GM12891 (cell line): ENCODE measurements at regions not wholly inside any gene's neighbourhood (a gene's known extent, or its start where the extent isn't known, plus 50 kb on each side); places are given as distances from the start of the nearest gene placed in this dataset.

Experiments
- POLR2A ChIP-seq: IDR thresholded peaks from 2 replicates; pipeline ENCODE4 v1.6.1; 2011; ENCODE audit warnings: low read depth, low read length, control low read depth
- POLR2AphosphoS5 ChIP-seq: IDR thresholded peaks from 2 replicates; pipeline ENCODE4 v1.6.1; 2011; ENCODE audit warnings: low read depth, low read length, control low read depth
- SPI1 ChIP-seq: IDR thresholded peaks from 2 replicates; pipeline ENCODE4 v1.6.1; 2011; ENCODE audit warnings: low read depth, low read length, control low read depth

DNA sequence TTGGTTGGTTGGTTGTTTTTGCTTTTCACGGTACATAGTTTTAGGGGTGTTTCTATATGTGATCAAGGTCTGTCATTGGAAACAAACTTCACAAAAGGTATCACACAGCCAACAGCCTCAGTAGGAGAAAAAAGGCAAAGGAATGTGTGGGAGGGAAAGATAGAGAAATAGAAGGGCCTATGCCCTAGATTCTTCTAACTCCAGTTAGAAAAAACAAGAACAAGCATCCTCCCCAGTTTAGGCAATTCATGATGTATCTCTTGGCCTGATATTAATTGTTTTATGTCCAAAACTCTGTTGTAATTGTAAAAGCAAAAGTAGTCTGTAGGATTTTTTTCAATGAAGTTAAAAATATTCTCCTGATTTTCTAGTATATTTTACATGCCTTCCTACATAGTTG, 192.4 kb upstream of the EDNRA start:
- TF ChIP-seq SPI1 = no peak
- no peak for TF ChIP-seq POLR2A
- no peak for TF ChIP-seq POLR2AphosphoS5
